ENCODE measurements at regions not wholly inside any gene's neighbourhood (a gene's known extent, or its start where the extent isn't known, plus 50 kb on each side); places are given as distances from the start of the nearest gene placed in this dataset.

DNA sequence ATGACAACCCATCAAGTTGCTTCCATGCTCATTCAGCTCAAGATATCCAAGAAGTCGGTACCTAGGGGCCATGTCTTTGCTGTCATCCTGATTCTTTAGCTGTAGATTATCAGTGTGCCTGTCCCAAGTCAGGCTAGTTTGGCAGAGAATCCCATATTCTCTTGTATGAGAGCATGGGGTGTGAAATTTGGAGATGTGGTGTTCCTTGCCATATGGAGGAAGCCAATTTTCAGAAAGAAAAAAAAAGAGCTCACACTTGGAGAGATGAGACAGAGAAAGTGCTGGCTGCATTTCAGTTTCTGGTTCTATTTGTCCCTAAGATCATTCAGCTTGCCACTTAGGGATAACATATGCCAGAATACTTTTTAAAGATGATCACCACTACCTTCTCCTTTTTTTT, 52.3 kb upstream of the SLC4A7 start:
- TF ChIP-seq, protein P1, sequence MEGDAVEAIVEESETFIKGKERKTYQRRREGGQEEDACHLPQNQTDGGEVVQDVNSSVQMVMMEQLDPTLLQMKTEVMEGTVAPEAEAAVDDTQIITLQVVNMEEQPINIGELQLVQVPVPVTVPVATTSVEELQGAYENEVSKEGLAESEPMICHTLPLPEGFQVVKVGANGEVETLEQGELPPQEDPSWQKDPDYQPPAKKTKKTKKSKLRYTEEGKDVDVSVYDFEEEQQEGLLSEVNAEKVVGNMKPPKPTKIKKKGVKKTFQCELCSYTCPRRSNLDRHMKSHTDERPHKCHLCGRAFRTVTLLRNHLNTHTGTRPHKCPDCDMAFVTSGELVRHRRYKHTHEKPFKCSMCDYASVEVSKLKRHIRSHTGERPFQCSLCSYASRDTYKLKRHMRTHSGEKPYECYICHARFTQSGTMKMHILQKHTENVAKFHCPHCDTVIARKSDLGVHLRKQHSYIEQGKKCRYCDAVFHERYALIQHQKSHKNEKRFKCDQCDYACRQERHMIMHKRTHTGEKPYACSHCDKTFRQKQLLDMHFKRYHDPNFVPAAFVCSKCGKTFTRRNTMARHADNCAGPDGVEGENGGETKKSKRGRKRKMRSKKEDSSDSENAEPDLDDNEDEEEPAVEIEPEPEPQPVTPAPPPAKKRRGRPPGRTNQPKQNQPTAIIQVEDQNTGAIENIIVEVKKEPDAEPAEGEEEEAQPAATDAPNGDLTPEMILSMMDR (conservative IDR thresholded peaks at IDR 0.05; ENCODE audit: low read depth in 2 of 2): no peak
- TF ChIP-seq ETS1 (IDR thresholded peaks at IDR 0.05) (no peak), EZH2phosphoT487 (IDR thresholded peaks at IDR 0.05; ENCODE audit: unreplicated experiment) (no peak), EZH2 (IDR thresholded peaks at IDR 0.05; ENCODE audit: low read depth, unreplicated experiment) (no peak), JUNB (IDR thresholded peaks at IDR 0.05; ENCODE audit: unreplicated experiment) (no peak), STAT1 (IDR thresholded peaks at IDR 0.05; ENCODE audit: unreplicated experiment) (no peak), POLR2AphosphoS5 (IDR thresholded peaks at IDR 0.05; ENCODE audit: low read depth) (no peak)
- TF ChIP-seq, protein P2, sequence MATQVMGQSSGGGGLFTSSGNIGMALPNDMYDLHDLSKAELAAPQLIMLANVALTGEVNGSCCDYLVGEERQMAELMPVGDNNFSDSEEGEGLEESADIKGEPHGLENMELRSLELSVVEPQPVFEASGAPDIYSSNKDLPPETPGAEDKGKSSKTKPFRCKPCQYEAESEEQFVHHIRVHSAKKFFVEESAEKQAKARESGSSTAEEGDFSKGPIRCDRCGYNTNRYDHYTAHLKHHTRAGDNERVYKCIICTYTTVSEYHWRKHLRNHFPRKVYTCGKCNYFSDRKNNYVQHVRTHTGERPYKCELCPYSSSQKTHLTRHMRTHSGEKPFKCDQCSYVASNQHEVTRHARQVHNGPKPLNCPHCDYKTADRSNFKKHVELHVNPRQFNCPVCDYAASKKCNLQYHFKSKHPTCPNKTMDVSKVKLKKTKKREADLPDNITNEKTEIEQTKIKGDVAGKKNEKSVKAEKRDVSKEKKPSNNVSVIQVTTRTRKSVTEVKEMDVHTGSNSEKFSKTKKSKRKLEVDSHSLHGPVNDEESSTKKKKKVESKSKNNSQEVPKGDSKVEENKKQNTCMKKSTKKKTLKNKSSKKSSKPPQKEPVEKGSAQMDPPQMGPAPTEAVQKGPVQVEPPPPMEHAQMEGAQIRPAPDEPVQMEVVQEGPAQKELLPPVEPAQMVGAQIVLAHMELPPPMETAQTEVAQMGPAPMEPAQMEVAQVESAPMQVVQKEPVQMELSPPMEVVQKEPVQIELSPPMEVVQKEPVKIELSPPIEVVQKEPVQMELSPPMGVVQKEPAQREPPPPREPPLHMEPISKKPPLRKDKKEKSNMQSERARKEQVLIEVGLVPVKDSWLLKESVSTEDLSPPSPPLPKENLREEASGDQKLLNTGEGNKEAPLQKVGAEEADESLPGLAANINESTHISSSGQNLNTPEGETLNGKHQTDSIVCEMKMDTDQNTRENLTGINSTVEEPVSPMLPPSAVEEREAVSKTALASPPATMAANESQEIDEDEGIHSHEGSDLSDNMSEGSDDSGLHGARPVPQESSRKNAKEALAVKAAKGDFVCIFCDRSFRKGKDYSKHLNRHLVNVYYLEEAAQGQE (IDR thresholded peaks at IDR 0.05; ENCODE audit: unreplicated experiment): no peak

Data from GM23338 (cell line).